Small intestine (tissue), 7 donors: ENCODE measurements at regions not wholly inside any gene's neighbourhood (a gene's known extent, or its start where the extent isn't known, plus 50 kb on each side); places are given as distances from the start of the nearest gene placed in this dataset.

ENCODE experiments used
- DNase-seq, 2 donors: peaks; one replicate each; pipeline versions ENCODE4 v3.0.0 to v3.0.0-alpha.2; 2013
- FAIRE-seq: peaks from 2 replicates; lab custom pipeline; 2012; peaks lifted over from hg19 to GRCh38; lab: Jason Lieb, UNC
- H3K27ac ChIP-seq, 3 donors: one replicate each; pipeline ENCODE4 v1.5.1; 2013; ENCODE audit warnings: low read length in 2 of 3, mild to moderate bottlenecking in 2 of 3, control low read depth in 1 of 3, inconsistent platforms in 1 of 3, low read depth in 1 of 3, moderate library complexity in 1 of 3
- H3K27me3 ChIP-seq, 3 donors: one replicate each; pipeline ENCODE4 v1.6.1; 2013; ENCODE audit warnings: low read length in 3 of 3, inconsistent platforms in 1 of 3; ENCODE audit not compliant: control insufficient read depth in 3 of 3, insufficient read depth in 3 of 3
- H3K36me3 ChIP-seq, 3 donors: one replicate each; pipeline ENCODE4 v1.6.1; 2013; ENCODE audit warnings: low read length in 3 of 3, inconsistent platforms in 1 of 3, low read depth in 1 of 3, mild to moderate bottlenecking in 1 of 3, moderate library complexity in 1 of 3; ENCODE audit not compliant: control insufficient read depth in 3 of 3, insufficient read depth in 2 of 3
- H3K4me1 ChIP-seq, 3 donors: one replicate each; pipeline ENCODE4 v1.6.1; 2013; ENCODE audit warnings: low read length in 2 of 3, inconsistent platforms in 1 of 3, low read depth in 1 of 3, mild to moderate bottlenecking in 1 of 3, moderate library complexity in 1 of 3; ENCODE audit not compliant: control insufficient read depth in 3 of 3, insufficient read depth in 2 of 3
- H3K4me3 ChIP-seq, 3 donors: one replicate each; pipeline ENCODE4 v1.5.1; 2013; ENCODE audit warnings: low read length in 3 of 3, control low read depth in 1 of 3, inconsistent platforms in 1 of 3, low read depth in 1 of 3, mild to moderate bottlenecking in 1 of 3, moderate library complexity in 1 of 3
- H3K9me3 ChIP-seq, 2 donors: one replicate each; pipeline ENCODE4 v1.6.1; 2013; ENCODE audit warnings: low read depth in 1 of 2, low read length in 1 of 2; ENCODE audit not compliant: control insufficient read depth in 2 of 2, insufficient read depth in 1 of 2
- WGBS, 3 donors: extraction: QIAGEN DNeasy Blood & Tissue Kit; methylation state at CpG; one replicate each; pipeline ENCODE4 v1.1.7; 2013; 5-methylcytosine and 5-hydroxymethylcytosine counted together
- donor health status: healthy with polysubstance abuse.
- donor health status: control.
- donor health status: control.
- donor health status: Bipolar disorder and iron deficiency.
- donor health status: healthy.

GRCh38 chr6:14460556-14460955 is 343.0 kb downstream of the CD83 start:
- H3K27me3 ChIP-seq = no peaks in the 10 kb centered on the region
- DNase-seq (no peak), FAIRE-seq (no peak)
- H3K27ac ChIP-seq = no peak overlapping the region
- H3K4me3 ChIP-seq = no peak overlapping the region
- no peaks in the 10 kb centered on the region for H3K9me3 ChIP-seq
- H3K36me3 ChIP-seq = no peaks in the 10 kb centered on the region
- H3K4me1 ChIP-seq = no peaks in the 10 kb centered on the region

- Histone ChIP-seq H3K4me3 (no peak overlapping the region), H3K4me1 (no peaks in the 10 kb centered on the region), H3K9me3 (no peaks in the 10 kb centered on the region), H3K27me3 (no peaks in the 10 kb centered on the region), H3K36me3 (no peaks in the 10 kb centered on the region), H3K27ac (no peak overlapping the region)
- 89 to 91% (median 91%) methylated on average over 3 of the region's 3 CpGs for WGBS, 3 donors
- FAIRE-seq = no peak
- no peak for DNase-seq
Observed at GRCh38 chr6:14462135-14462534, 344.6 kb downstream of the CD83 start.

GRCh38 chr6:14462566-14462965 is 345.0 kb downstream of the CD83 start:
- H3K36me3 ChIP-seq = no peaks in the 10 kb centered on the region
- no peak for FAIRE-seq
- WGBS, 3 donors = 81 to 94% (median 86%) methylated on average over 2 of the region's 2 CpGs

GRCh38 chr6:14463110-14463509 is 345.5 kb downstream of the CD83 start:
- H3K27me3 ChIP-seq = no peaks in the 10 kb centered on the region
- no peaks in the 10 kb centered on the region for H3K4me1 ChIP-seq

More at GRCh38 chr6:14462566-14462965, 345.0 kb downstream of the CD83 start:
- DNase-seq = no peak
- no peak overlapping the region for H3K4me3 ChIP-seq
- H3K27ac ChIP-seq = no peak overlapping the region
- H3K4me1 ChIP-seq = no peaks in the 10 kb centered on the region
- no peaks in the 10 kb centered on the region for H3K27me3 ChIP-seq
- H3K9me3 ChIP-seq = no peaks in the 10 kb centered on the region

GRCh38 chr6:14464055-14464454 is 346.5 kb downstream of the CD83 start:
- peaks cover 0 to 6% of the 10 kb centered on the region in 2 donors for H3K9me3 ChIP-seq
- no peak overlapping the region for H3K4me3 ChIP-seq
- no peak overlapping the region for H3K27ac ChIP-seq
- no peaks in the 10 kb centered on the region for H3K27me3 ChIP-seq
- 55 to 74% (median 74%) methylated on average over 5 of the region's 5 CpGs for WGBS, 3 donors
- no peaks in the 10 kb centered on the region for H3K4me1 ChIP-seq
- no peaks in the 10 kb centered on the region for H3K36me3 ChIP-seq
- FAIRE-seq (no peak), DNase-seq (no peak)

More at GRCh38 chr6:14463110-14463509, 345.5 kb downstream of the CD83 start:
- Histone ChIP-seq H3K4me3 (no peak overlapping the region), H3K9me3 (no peaks in the 10 kb centered on the region), H3K36me3 (no peaks in the 10 kb centered on the region), H3K27ac (no peak overlapping the region)
- FAIRE-seq (no peak), DNase-seq (no peak)
- WGBS, 3 donors = 93 to 94% (median 93%) methylated on average over 6 of the region's 6 CpGs

GRCh38 chr6:14464716-14465115 is 347.1 kb downstream of the CD83 start:
- FAIRE-seq = no peak

GRCh38 chr6:14466278-14466677 is 348.7 kb downstream of the CD83 start:
- H3K27me3 ChIP-seq = no peaks in the 10 kb centered on the region
- no peak overlapping the region for H3K4me3 ChIP-seq
- FAIRE-seq (no peak), DNase-seq (no peak)
- no peaks in the 10 kb centered on the region for H3K36me3 ChIP-seq
- no peak overlapping the region for H3K27ac ChIP-seq
- 90 to 97% (median 92%) methylated on average over 4 of the region's 4 CpGs for WGBS, 3 donors
- no peaks in the 10 kb centered on the region for H3K4me1 ChIP-seq
- H3K9me3 ChIP-seq = peaks cover 0 to 21% of the 10 kb centered on the region in 2 donors

More at GRCh38 chr6:14464716-14465115, 347.1 kb downstream of the CD83 start:
- no peaks in the 10 kb centered on the region for H3K4me1 ChIP-seq
- no peaks in the 10 kb centered on the region for H3K36me3 ChIP-seq
- H3K27me3 ChIP-seq = no peaks in the 10 kb centered on the region
- WGBS, 3 donors = 73 to 94% (median 82%) methylated on average over 2 of the region's 2 CpGs
- no peak for DNase-seq
- H3K9me3 ChIP-seq = peaks cover 0 to 12% of the 10 kb centered on the region in 2 donors
- H3K4me3 ChIP-seq = no peak overlapping the region
- H3K27ac ChIP-seq = no peak overlapping the region

GRCh38 chr6:14467591-14467990 is 350.0 kb downstream of the CD83 start:
- Histone ChIP-seq H3K4me1 (no peaks in the 10 kb centered on the region), H3K27ac (no peak overlapping the region), H3K27me3 (no peaks in the 10 kb centered on the region), H3K9me3 (peaks cover 0 to 21% of the 10 kb centered on the region in 2 donors), H3K36me3 (no peaks in the 10 kb centered on the region), H3K4me3 (no peak overlapping the region)
- WGBS, 3 donors = 84 to 95% (median 90%) methylated on average over 2 of the region's 2 CpGs
- DNase-seq (no peak), FAIRE-seq (no peak)

- H3K9me3 ChIP-seq = peaks cover 0 to 21% of the 10 kb centered on the region in 2 donors
- no peaks in the 10 kb centered on the region for H3K27me3 ChIP-seq
- no peak for FAIRE-seq
- WGBS, 3 donors = 79 to 91% (median 90%) methylated on average over 4 of the region's 4 CpGs
- H3K4me1 ChIP-seq = no peaks in the 10 kb centered on the region
- no peaks in the 10 kb centered on the region for H3K36me3 ChIP-seq
- DNase-seq = no peak
- no peak overlapping the region for H3K27ac ChIP-seq
- no peak overlapping the region for H3K4me3 ChIP-seq
Observed at GRCh38 chr6:14468647-14469321, 351.2 kb downstream of the CD83 start.
